Spleen (tissue), 3 donors: ENCODE measurements at regions not wholly inside any gene's neighbourhood (a gene's known extent, or its start where the extent isn't known, plus 50 kb on each side); places are given as distances from the start of the nearest gene placed in this dataset.
A peak's percentile ranks its signal among the peaks of the same experiment; 100 is the strongest.

ENCODE experiments used
- POLR2A ChIP-seq, 3 donors: fragments of 450-650 bp; IDR thresholded peaks; one replicate each; pipeline ENCODE4 v1.5.1; 2017; ENCODE audit warnings: antibody characterized with exemption in 3 of 3, mild to moderate bottlenecking in 1 of 3
- POLR2AphosphoS5 ChIP-seq, 3 donors: sonication (generic); formaldehyde crosslinking; IDR thresholded peaks; one replicate each; pipeline ENCODE4 v1.5.1; 2017; ENCODE audit warnings: antibody characterized with exemption in 3 of 3

GRCh38 chr3:194930377-194931204, 244.9 kb downstream of the FAM43A start:
- TF ChIP-seq POLR2A (IDR thresholded peaks at IDR 0.05): no peak
- peak; percentile 19 to 86 (median 85) for TF ChIP-seq POLR2AphosphoS5 (IDR thresholded peaks at IDR 0.05)
